Activated naive CD4-positive, alpha-beta T cell treated with anti-CD3 and anti-CD28 coated beads, Interleukin-2, amount 50 U/mL, for 72 hours (primary cell): ENCODE measurements at regions not wholly inside any gene's neighbourhood (a gene's known extent, or its start where the extent isn't known, plus 50 kb on each side); places are given as distances from the start of the nearest gene placed in this dataset.

Source experiments
- ATAC-seq, 2 donors: fragments of 150-1000 bp; cut with Tn5 transposase; 2 replicates each; pipeline ENCODE4 v1.10.0; 2021; ENCODE audit warnings: mild to moderate bottlenecking in 2 of 2, moderate library complexity in 2 of 2
- DNase-seq, 2 donors: peaks; one replicate each; pipeline ENCODE4 v3.0.0; 2021 to 2022; ENCODE audit warnings: low spot score in 2 of 2
- H3K27ac Mint-ChIP-seq, 2 donors: one replicate each; pipeline ENCODE4 v1.8.0; 2022; ENCODE audit warnings: mild to moderate bottlenecking in 2 of 2, mixed read lengths in 2 of 2
- H3K36me3 Mint-ChIP-seq, 2 donors: one replicate each; pipeline ENCODE4 v1.8.0; 2022; ENCODE audit warnings: mixed read lengths in 2 of 2
- H3K9me3 Mint-ChIP-seq, 2 donors: one replicate each; pipeline ENCODE4 v1.8.0; 2022; ENCODE audit warnings: mixed read lengths in 2 of 2

GRCh38 chr17:73802871-73803270 is 158.6 kb upstream of the SDK2 start:
- DNase-seq (no peak), ATAC-seq (peak in 1 of 2 donors; percentile 83)
- Mint-ChIP-seq H3K9me3 (peaks cover 12 to 25% of the 10 kb centered on the region in 2 donors), H3K36me3 (peaks cover 10 to 14% of the 10 kb centered on the region in 2 donors), H3K27ac (peak overlapping the region in 1 of 2 donors; percentile 39)

- Mint-ChIP-seq H3K9me3 (peaks cover 12 to 25% of the 10 kb centered on the region in 2 donors), H3K36me3 (peaks cover 10 to 14% of the 10 kb centered on the region in 2 donors), H3K27ac (no peak overlapping the region)
- no peak for DNase-seq
- ATAC-seq = no peak
These were observed 159.8 kb upstream of the SDK2 start for GRCh38 chr17:73803964-73804435.

- ATAC-seq (no peak), DNase-seq (no peak)
- Mint-ChIP-seq H3K27ac (no peak overlapping the region), H3K9me3 (peaks cover 12 to 25% of the 10 kb centered on the region in 2 donors), H3K36me3 (peaks cover 10 to 14% of the 10 kb centered on the region in 2 donors)
These were observed 162.5 kb upstream of the SDK2 start for GRCh38 chr17:73806768-73807167.

GRCh38 chr17:73813201-73813600 is 169.0 kb upstream of the SDK2 start:
- ATAC-seq = no peak
- no peak overlapping the region for H3K27ac Mint-ChIP-seq
- no peak for DNase-seq

GRCh38 chr17:73814075-73814474 is 169.8 kb upstream of the SDK2 start:
- DNase-seq (no peak), ATAC-seq (peak in 1 of 2 donors; percentile 55)
- Mint-ChIP-seq H3K36me3 (peaks cover 0 to 4% of the 10 kb centered on the region in 2 donors), H3K27ac (no peak overlapping the region), H3K9me3 (peaks cover 5% of the 10 kb centered on the region in 2 donors)

More at GRCh38 chr17:73813201-73813600, 169.0 kb upstream of the SDK2 start:
- Mint-ChIP-seq H3K36me3 (no peaks in the 10 kb centered on the region), H3K9me3 (no peaks in the 10 kb centered on the region)

GRCh38 chr17:73815474-73815873 is 171.2 kb upstream of the SDK2 start:
- ATAC-seq = no peak
- Mint-ChIP-seq H3K9me3 (peaks cover 5% of the 10 kb centered on the region in 2 donors), H3K27ac (no peak overlapping the region), H3K36me3 (peaks cover 0 to 4% of the 10 kb centered on the region in 2 donors)
- DNase-seq = no peak

GRCh38 chr17:73819440-73820395 is 175.5 kb upstream of the SDK2 start:
- H3K9me3 Mint-ChIP-seq = peaks cover 5% of the 10 kb centered on the region in 2 donors
- H3K27ac Mint-ChIP-seq = no peak overlapping the region
- DNase-seq (no peak), ATAC-seq (no peak)
- H3K36me3 Mint-ChIP-seq = peaks cover 0 to 4% of the 10 kb centered on the region in 2 donors

GRCh38 chr17:73820686-73821448 is 176.6 kb upstream of the SDK2 start:
- Mint-ChIP-seq H3K36me3 (peaks cover 0 to 4% of the 10 kb centered on the region in 2 donors), H3K27ac (peak overlapping the region in 1 of 2 donors; percentile 89), H3K9me3 (peaks cover 5% of the 10 kb centered on the region in 2 donors)
- no peak for ATAC-seq
- no peak for DNase-seq

- no peak for ATAC-seq
- H3K9me3 Mint-ChIP-seq = peaks cover 5% of the 10 kb centered on the region in 2 donors
- H3K36me3 Mint-ChIP-seq = peaks cover 0 to 4% of the 10 kb centered on the region in 2 donors
These were observed 177.4 kb upstream of the SDK2 start for GRCh38 chr17:73821665-73822064.

GRCh38 chr17:73822371-73822770 is 178.1 kb upstream of the SDK2 start:
- Mint-ChIP-seq H3K36me3 (peaks cover 0 to 4% of the 10 kb centered on the region in 2 donors), H3K9me3 (peaks cover 5% of the 10 kb centered on the region in 2 donors), H3K27ac (peak overlapping the region in 1 of 2 donors; percentile 89)
- ATAC-seq (peak in 1 of 2 donors; percentile 43), DNase-seq (no peak)

More at GRCh38 chr17:73821665-73822064, 177.4 kb upstream of the SDK2 start:
- no peak for DNase-seq
- H3K27ac Mint-ChIP-seq = peak overlapping the region in 1 of 2 donors; percentile 89

- H3K9me3 Mint-ChIP-seq = peaks cover 1% of the 10 kb centered on the region in 2 donors
- peak in 1 of 2 donors; percentile 76 for ATAC-seq
- DNase-seq = no peak
- H3K36me3 Mint-ChIP-seq = peaks cover 2 to 7% of the 10 kb centered on the region in 2 donors
- H3K27ac Mint-ChIP-seq = peak overlapping the region in 1 of 2 donors; percentile 89
These were observed 179.4 kb upstream of the SDK2 start for GRCh38 chr17:73823684-73824083.

- no peak for ATAC-seq
- H3K27ac Mint-ChIP-seq = peak overlapping the region in 1 of 2 donors; percentile 89
- no peak for DNase-seq
- H3K9me3 Mint-ChIP-seq = no peaks in the 10 kb centered on the region
- H3K36me3 Mint-ChIP-seq = peaks cover 0 to 8% of the 10 kb centered on the region in 2 donors
These were observed 180.1 kb upstream of the SDK2 start for GRCh38 chr17:73824321-73824720.

- Mint-ChIP-seq H3K27ac (peak overlapping the region in 1 of 2 donors; percentile 72), H3K36me3 (peaks cover 0 to 8% of the 10 kb centered on the region in 2 donors), H3K9me3 (peaks cover 0 to 3% of the 10 kb centered on the region in 2 donors)
- no peak for ATAC-seq
- no peak for DNase-seq
These were observed 182.1 kb upstream of the SDK2 start for GRCh38 chr17:73826181-73826871.

GRCh38 chr17:73826872-73827228 is 182.6 kb upstream of the SDK2 start:
- peak overlapping the region in 1 of 2 donors; percentile 72 for H3K27ac Mint-ChIP-seq
- DNase-seq (no peak), ATAC-seq (no peak)
- peaks cover 0 to 3% of the 10 kb centered on the region in 2 donors for H3K9me3 Mint-ChIP-seq
- H3K36me3 Mint-ChIP-seq = peaks cover 0 to 8% of the 10 kb centered on the region in 2 donors

- Mint-ChIP-seq H3K9me3 (peaks cover 0 to 3% of the 10 kb centered on the region in 2 donors), H3K36me3 (peaks cover 0 to 8% of the 10 kb centered on the region in 2 donors), H3K27ac (peak overlapping the region; percentile 72 to 83)
- DNase-seq = no peak
- no peak for ATAC-seq
These were observed 183.5 kb upstream of the SDK2 start for GRCh38 chr17:73827627-73828291.
